GM23338 (cell line): ENCODE measurements at regions not wholly inside any gene's neighbourhood (a gene's known extent, or its start where the extent isn't known, plus 50 kb on each side); places are given as distances from the start of the nearest gene placed in this dataset.

Experiments used
- ATAC-seq: fragments of 200-7000 bp; cut with Tn5 transposase; 3 replicates; pipeline ENCODE4 v1.9.1; 2020
- DNase-seq: peaks from one replicate; pipeline ENCODE4 v3.0.0-alpha.2; 2015; ENCODE audit warnings: low spot score
- H2AFZ ChIP-seq: fragments of 200-600 bp; sonication (generic); 2 replicates; pipeline ENCODE4 v1.8.0; 2016; ENCODE audit warnings: antibody characterized with exemption, mild to moderate bottlenecking, moderate library complexity
- H3F3A ChIP-seq: fragments of 200-600 bp; sonication (generic); replicated peaks from 2 replicates; pipeline ENCODE4 v1.8.0; 2017; ENCODE audit warnings: antibody characterized with exemption, mixed run types, low read depth
- H3K27ac ChIP-seq: fragments of 200-600 bp; sonication (generic); 2 replicates; pipeline ENCODE4 v1.6.1; 2016; ENCODE audit warnings: low read depth
- H3K27me3 ChIP-seq: fragments of 200-600 bp; sonication (generic); 2 replicates; pipeline ENCODE4 v1.8.0; 2016; ENCODE audit warnings: mild to moderate bottlenecking, mixed run types, moderate library complexity; ENCODE audit not compliant: insufficient read depth
- H3K36me3 ChIP-seq: fragments of 200-600 bp; sonication (generic); 2 replicates; pipeline ENCODE4 v1.8.0; 2016; ENCODE audit warnings: mild to moderate bottlenecking; ENCODE audit not compliant: insufficient read depth
- H3K4me1 ChIP-seq: fragments of 200-600 bp; sonication (generic); 2 replicates; pipeline ENCODE4 v1.8.0; 2016; ENCODE audit warnings: mild to moderate bottlenecking, moderate library complexity; ENCODE audit not compliant: insufficient read depth
- H3K4me2 ChIP-seq: fragments of 200-600 bp; sonication (generic); 2 replicates; pipeline ENCODE4 v1.7.1; 2017; ENCODE audit warnings: mixed run types
- H3K4me3 ChIP-seq: fragments of 200-600 bp; sonication (generic); 2 replicates; pipeline ENCODE4 v1.6.1; 2016; ENCODE audit warnings: mixed run types
- H3K79me2 ChIP-seq: fragments of 200-600 bp; sonication (generic); replicated peaks from 2 replicates; pipeline ENCODE4 v1.8.0; 2017; ENCODE audit warnings: mild to moderate bottlenecking; ENCODE audit not compliant: insufficient read depth
- H3K9me2 ChIP-seq: fragments of 200-600 bp; sonication (generic); 2 replicates; pipeline ENCODE4 v1.8.0; 2017; ENCODE audit not compliant: insufficient read depth
- H4K20me1 ChIP-seq: fragments of 200-600 bp; sonication (generic); replicated peaks from 2 replicates; pipeline ENCODE4 v1.8.0; 2017; ENCODE audit warnings: mild to moderate bottlenecking; ENCODE audit not compliant: insufficient read depth
- H3K27ac Mint-ChIP-seq: 2 replicates; pipeline ENCODE4 v1.8.0; 2020; ENCODE audit warnings: inconsistent platforms, mild to moderate bottlenecking, moderate library complexity, mixed read lengths
- H3K27me3 Mint-ChIP-seq: 3 replicates; pipeline ENCODE4 v1.8.0; 2022; ENCODE audit warnings: low read depth, mild to moderate bottlenecking, moderate library complexity, mixed read lengths, inconsistent platforms; ENCODE audit not compliant: insufficient read depth, poor library complexity
- H3K36me3 Mint-ChIP-seq: 3 replicates; pipeline ENCODE4 v1.8.0; 2021; ENCODE audit warnings: low read depth, mild to moderate bottlenecking, inconsistent platforms, moderate library complexity, mixed read lengths
- H3K4me1 Mint-ChIP-seq: 3 replicates; pipeline ENCODE4 v1.8.0; 2020; ENCODE audit warnings: mild to moderate bottlenecking, inconsistent platforms, mixed read lengths
- H3K4me3 Mint-ChIP-seq: 3 replicates; pipeline ENCODE4 v1.8.0; 2021; ENCODE audit warnings: moderate library complexity, mild to moderate bottlenecking, inconsistent platforms, mixed read lengths
- H3K9me3 Mint-ChIP-seq: 3 replicates; pipeline ENCODE4 v1.8.0; 2020; ENCODE audit warnings: moderate library complexity, mild to moderate bottlenecking, inconsistent platforms, mixed read lengths
- CREB1 ChIP-seq: fragments of 250-450 bp; sonication (Bioruptor Pico); IDR thresholded peaks from 2 replicates; pipeline ENCODE4 v1.5.0; 2020; ENCODE audit warnings: low read depth, mild to moderate bottlenecking, moderate library complexity
- EZH2phosphoT487 ChIP-seq: fragments of 200-600 bp; sonication (generic); IDR thresholded peaks from one replicate; pipeline ENCODE4 v1.8.1; 2018; ENCODE audit warnings: antibody characterized with exemption; ENCODE audit not compliant: unreplicated experiment
- POLR2AphosphoS5 ChIP-seq: IDR thresholded peaks from 2 replicates; pipeline ENCODE4 v1.6.1; 2016; ENCODE audit warnings: antibody characterized with exemption, low read depth
- STAT1 ChIP-seq: IDR thresholded peaks from one replicate; pipeline ENCODE4 v1.6.1; 2016; ENCODE audit warnings: antibody characterized with exemption; ENCODE audit not compliant: unreplicated experiment
- ZNF114 ChIP-seq: fragments of 250-450 bp; sonication (Bioruptor Pico); IDR thresholded peaks from 2 replicates; pipeline ENCODE4 v1.5.0; 2020; ENCODE audit warnings: mild to moderate bottlenecking, moderate library complexity
- ZNF331 ChIP-seq: fragments of 250-450 bp; sonication (Bioruptor Pico); IDR thresholded peaks from 2 replicates; pipeline ENCODE4 v1.5.0; 2020; ENCODE audit warnings: low read depth, mild to moderate bottlenecking, moderate library complexity
- TF ChIP-seq, protein P1 (sequence below): IDR thresholded peaks from 2 replicates; pipeline ENCODE4 v1.6.1; 2016; ENCODE audit warnings: antibody characterized with exemption
- TF ChIP-seq, protein P2 (sequence below), 2 experiments: fragments of 200-600 bp in 1 of 2; sonication (generic) in 1 of 2; conservative IDR thresholded peaks; 2 replicates each; pipeline versions ENCODE4 v1.5.1 to v1.6.1; 2016 to 2017; ENCODE audit warnings: antibody characterized with exemption in 2 of 2, low read depth in 2 of 2, mild to moderate bottlenecking in 2 of 2, moderate library complexity in 1 of 2
- TF ChIP-seq, protein P3 (sequence below): fragments of 250-450 bp; sonication (Bioruptor Pico); IDR thresholded peaks from 2 replicates; pipeline ENCODE4 v1.5.0; 2020; ENCODE audit warnings: mild to moderate bottlenecking, moderate library complexity

DNA sequence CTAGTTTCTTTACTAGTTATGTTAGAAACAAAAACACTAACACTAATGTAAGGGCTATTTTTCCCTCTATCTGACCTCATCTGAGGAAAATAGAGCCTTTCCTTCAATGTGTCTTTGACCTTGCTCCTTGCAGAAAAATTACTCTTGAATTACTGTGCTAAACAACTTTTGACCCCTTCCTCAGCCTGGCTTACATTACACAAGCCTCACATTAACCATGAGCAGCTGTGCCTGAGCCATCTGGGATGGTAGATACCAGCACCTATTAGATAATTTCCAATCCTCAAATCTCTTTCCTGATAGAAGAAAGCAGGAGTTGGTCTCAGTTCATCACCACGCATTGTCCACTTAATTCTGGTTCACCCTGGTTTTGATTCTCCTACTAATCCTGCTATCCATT is 134.4 kb upstream of the NCAM1 start:
- Mint-ChIP-seq H3K9me3 (peaks cover 32% of the 10 kb centered on the region), H3K4me1 (peaks cover 40% of the 10 kb centered on the region), H3K27me3 (peaks cover 9% of the 10 kb centered on the region), H3K27ac (no peak overlapping the region), H3K36me3 (peaks cover 29% of the 10 kb centered on the region), H3K4me3 (no peak overlapping the region)
- no peaks in the 10 kb centered on the region for H3F3A ChIP-seq
- no peak for DNase-seq
- ATAC-seq = no peak
- H3K4me1 ChIP-seq = peaks cover 32% of the 10 kb centered on the region
- H3K4me3 ChIP-seq = no peak overlapping the region
- peaks cover 25% of the 10 kb centered on the region for H3K9me2 ChIP-seq
- no peaks in the 10 kb centered on the region for H3K79me2 ChIP-seq
- no peaks in the 10 kb centered on the region for H4K20me1 ChIP-seq
- H3K4me2 ChIP-seq = no peak overlapping the region
- no peak overlapping the region for H2AFZ ChIP-seq
- no peak for TF ChIP-seq EZH2phosphoT487
- no peak for TF ChIP-seq ZNF114 (CRISPR knock-in tag)
- TF ChIP-seq POLR2AphosphoS5 = no peak
- no peaks in the 10 kb centered on the region; the same call in 1 of the 2 replicates for H3K36me3 ChIP-seq
- H3K27ac ChIP-seq = no peak overlapping the region
- no peaks in the 10 kb centered on the region for H3K27me3 ChIP-seq

DNA sequence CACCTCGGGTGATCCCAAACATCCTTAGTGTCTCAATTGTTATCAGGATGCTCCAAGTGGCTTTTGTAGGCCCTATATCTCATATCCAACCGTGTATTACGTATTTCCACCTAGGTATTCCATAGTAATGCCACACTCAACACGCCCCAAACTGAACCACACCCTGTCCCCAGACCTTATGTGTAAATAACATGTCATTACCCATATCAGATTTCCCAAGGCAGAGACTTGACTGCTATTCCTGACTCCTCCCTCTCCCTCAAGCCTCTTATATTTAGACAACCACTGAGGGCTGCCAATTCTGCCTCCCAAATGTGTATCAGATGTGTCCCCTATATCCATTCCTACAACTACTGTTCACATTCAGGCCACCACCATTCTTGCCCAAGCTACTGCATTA is 132.8 kb upstream of the NCAM1 start:
- no peak overlapping the region for H3K4me3 ChIP-seq
- no peaks in the 10 kb centered on the region for H4K20me1 ChIP-seq
- TF ChIP-seq ZNF331 (CRISPR knock-in tag) (no peak), STAT1 (no peak), EZH2phosphoT487 (no peak), CREB1 (CRISPR knock-in tag) (no peak)
- TF ChIP-seq, protein P1, sequence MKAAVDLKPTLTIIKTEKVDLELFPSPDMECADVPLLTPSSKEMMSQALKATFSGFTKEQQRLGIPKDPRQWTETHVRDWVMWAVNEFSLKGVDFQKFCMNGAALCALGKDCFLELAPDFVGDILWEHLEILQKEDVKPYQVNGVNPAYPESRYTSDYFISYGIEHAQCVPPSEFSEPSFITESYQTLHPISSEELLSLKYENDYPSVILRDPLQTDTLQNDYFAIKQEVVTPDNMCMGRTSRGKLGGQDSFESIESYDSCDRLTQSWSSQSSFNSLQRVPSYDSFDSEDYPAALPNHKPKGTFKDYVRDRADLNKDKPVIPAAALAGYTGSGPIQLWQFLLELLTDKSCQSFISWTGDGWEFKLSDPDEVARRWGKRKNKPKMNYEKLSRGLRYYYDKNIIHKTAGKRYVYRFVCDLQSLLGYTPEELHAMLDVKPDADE = no peak
- TF ChIP-seq, protein P2, sequence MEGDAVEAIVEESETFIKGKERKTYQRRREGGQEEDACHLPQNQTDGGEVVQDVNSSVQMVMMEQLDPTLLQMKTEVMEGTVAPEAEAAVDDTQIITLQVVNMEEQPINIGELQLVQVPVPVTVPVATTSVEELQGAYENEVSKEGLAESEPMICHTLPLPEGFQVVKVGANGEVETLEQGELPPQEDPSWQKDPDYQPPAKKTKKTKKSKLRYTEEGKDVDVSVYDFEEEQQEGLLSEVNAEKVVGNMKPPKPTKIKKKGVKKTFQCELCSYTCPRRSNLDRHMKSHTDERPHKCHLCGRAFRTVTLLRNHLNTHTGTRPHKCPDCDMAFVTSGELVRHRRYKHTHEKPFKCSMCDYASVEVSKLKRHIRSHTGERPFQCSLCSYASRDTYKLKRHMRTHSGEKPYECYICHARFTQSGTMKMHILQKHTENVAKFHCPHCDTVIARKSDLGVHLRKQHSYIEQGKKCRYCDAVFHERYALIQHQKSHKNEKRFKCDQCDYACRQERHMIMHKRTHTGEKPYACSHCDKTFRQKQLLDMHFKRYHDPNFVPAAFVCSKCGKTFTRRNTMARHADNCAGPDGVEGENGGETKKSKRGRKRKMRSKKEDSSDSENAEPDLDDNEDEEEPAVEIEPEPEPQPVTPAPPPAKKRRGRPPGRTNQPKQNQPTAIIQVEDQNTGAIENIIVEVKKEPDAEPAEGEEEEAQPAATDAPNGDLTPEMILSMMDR (conservative IDR thresholded peaks at IDR 0.05; ENCODE audit: low read depth in 2 of 2) = no peak
- TF ChIP-seq, protein P3, sequence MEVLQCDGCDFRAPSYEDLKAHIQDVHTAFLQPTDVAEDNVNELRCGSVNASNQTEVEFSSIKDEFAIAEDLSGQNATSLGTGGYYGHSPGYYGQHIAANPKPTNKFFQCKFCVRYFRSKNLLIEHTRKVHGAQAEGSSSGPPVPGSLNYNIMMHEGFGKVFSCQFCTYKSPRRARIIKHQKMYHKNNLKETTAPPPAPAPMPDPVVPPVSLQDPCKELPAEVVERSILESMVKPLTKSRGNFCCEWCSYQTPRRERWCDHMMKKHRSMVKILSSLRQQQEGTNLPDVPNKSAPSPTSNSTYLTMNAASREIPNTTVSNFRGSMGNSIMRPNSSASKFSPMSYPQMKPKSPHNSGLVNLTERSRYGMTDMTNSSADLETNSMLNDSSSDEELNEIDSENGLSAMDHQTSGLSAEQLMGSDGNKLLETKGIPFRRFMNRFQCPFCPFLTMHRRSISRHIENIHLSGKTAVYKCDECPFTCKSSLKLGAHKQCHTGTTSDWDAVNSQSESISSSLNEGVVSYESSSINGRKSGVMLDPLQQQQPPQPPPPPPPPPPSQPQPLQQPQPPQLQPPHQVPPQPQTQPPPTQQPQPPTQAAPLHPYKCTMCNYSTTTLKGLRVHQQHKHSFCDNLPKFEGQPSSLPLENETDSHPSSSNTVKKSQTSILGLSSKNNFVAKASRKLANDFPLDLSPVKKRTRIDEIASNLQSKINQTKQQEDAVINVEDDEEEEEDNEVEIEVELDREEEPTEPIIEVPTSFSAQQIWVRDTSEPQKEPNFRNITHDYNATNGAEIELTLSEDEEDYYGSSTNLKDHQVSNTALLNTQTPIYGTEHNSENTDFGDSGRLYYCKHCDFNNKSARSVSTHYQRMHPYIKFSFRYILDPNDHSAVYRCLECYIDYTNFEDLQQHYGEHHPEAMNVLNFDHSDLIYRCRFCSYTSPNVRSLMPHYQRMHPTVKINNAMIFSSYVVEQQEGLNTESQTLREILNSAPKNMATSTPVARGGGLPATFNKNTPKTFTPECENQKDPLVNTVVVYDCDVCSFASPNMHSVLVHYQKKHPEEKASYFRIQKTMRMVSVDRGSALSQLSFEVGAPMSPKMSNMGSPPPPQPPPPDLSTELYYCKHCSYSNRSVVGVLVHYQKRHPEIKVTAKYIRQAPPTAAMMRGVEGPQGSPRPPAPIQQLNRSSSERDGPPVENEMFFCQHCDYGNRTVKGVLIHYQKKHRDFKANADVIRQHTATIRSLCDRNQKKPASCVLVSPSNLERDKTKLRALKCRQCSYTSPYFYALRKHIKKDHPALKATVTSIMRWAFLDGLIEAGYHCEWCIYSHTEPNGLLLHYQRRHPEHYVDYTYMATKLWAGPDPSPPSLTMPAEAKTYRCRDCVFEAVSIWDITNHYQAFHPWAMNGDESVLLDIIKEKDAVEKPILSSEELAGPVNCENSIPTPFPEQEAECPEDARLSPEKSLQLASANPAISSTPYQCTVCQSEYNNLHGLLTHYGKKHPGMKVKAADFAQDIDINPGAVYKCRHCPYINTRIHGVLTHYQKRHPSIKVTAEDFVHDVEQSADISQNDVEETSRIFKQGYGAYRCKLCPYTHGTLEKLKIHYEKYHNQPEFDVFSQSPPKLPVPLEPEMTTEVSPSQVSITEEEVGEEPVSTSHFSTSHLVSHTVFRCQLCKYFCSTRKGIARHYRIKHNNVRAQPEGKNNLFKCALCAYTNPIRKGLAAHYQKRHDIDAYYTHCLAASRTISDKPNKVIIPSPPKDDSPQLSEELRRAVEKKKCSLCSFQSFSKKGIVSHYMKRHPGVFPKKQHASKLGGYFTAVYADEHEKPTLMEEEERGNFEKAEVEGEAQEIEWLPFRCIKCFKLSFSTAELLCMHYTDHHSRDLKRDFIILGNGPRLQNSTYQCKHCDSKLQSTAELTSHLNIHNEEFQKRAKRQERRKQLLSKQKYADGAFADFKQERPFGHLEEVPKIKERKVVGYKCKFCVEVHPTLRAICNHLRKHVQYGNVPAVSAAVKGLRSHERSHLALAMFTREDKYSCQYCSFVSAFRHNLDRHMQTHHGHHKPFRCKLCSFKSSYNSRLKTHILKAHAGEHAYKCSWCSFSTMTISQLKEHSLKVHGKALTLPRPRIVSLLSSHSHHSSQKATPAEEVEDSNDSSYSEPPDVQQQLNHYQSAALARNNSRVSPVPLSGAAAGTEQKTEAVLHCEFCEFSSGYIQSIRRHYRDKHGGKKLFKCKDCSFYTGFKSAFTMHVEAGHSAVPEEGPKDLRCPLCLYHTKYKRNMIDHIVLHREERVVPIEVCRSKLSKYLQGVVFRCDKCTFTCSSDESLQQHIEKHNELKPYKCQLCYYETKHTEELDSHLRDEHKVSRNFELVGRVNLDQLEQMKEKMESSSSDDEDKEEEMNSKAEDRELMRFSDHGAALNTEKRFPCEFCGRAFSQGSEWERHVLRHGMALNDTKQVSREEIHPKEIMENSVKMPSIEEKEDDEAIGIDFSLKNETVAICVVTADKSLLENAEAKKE (CRISPR knock-in tag) = no peak
- H3K27ac Mint-ChIP-seq = no peak overlapping the region
- no peaks in the 10 kb centered on the region; the same call in 1 of the 2 replicates for H3K36me3 ChIP-seq
- no peak for ATAC-seq
- no peak for DNase-seq
- H3K4me3 Mint-ChIP-seq = no peak overlapping the region
- peaks cover 24% of the 10 kb centered on the region for H3K4me1 Mint-ChIP-seq
- H2AFZ ChIP-seq = no peak overlapping the region
- peaks cover 28% of the 10 kb centered on the region for H3K9me3 Mint-ChIP-seq
- no peak overlapping the region for H3K27ac ChIP-seq
- H3K36me3 Mint-ChIP-seq = peaks cover 24% of the 10 kb centered on the region
- no peak overlapping the region for H3K4me2 ChIP-seq
- H3K27me3 ChIP-seq = no peaks in the 10 kb centered on the region
- no peaks in the 10 kb centered on the region for H3F3A ChIP-seq
- H3K9me2 ChIP-seq = peaks cover 25% of the 10 kb centered on the region
- H3K79me2 ChIP-seq = no peaks in the 10 kb centered on the region
- peaks cover 5% of the 10 kb centered on the region for H3K27me3 Mint-ChIP-seq
- peaks cover 16% of the 10 kb centered on the region for H3K4me1 ChIP-seq
